Body of pancreas (tissue), 4 donors: ENCODE measurements at regions not wholly inside any gene's neighbourhood (a gene's known extent, or its start where the extent isn't known, plus 50 kb on each side); places are given as distances from the start of the nearest gene placed in this dataset.
"Not testable (repeated sequence)": the region's sequence is repeated elsewhere in the genome, so short reads cannot be mapped to it uniquely, and the experiment has no call there.

ENCODE experiments used
- ATAC-seq: fragments of 150-250 bp; one replicate; pipeline ENCODE4 v1.9.1; 2016
- DNase-seq, 4 donors: peaks; one replicate each; pipeline ENCODE4 v3.0.0-alpha.2; 2019
- H3K27ac ChIP-seq, 4 donors: fragments of 200-600 bp; sonication (generic); 1 replicate in 3 of 4; 2 replicates in 1 of 4; pipeline versions ENCODE4 v1.5.1 to v1.6.1; 2016 to 2019; ENCODE audit warnings: mild to moderate bottlenecking in 1 of 4, mixed read lengths in 1 of 4, moderate library complexity in 1 of 4
- H3K27me3 ChIP-seq, 2 donors: fragments of 200-600 bp; sonication (generic); one replicate each; pipeline ENCODE4 v1.6.0; 2016; ENCODE audit warnings: mild to moderate bottlenecking in 1 of 2
- H3K36me3 ChIP-seq, 2 donors: fragments of 200-600 bp; sonication (generic); replicated peaks in 1 of 2; 2 replicates each; pipeline ENCODE4 v1.5.1; 2016; ENCODE audit warnings: low read depth in 2 of 2; ENCODE audit not compliant: insufficient read depth in 1 of 2
- H3K4me1 ChIP-seq: fragments of 200-600 bp; sonication (generic); one replicate; pipeline ENCODE4 v1.6.0; 2016
- H3K4me3 ChIP-seq, 2 donors: fragments of 200-600 bp; sonication (generic); 1 replicate in 1 of 2; 2 replicates in 1 of 2; pipeline ENCODE4 v1.5.1; 2016 to 2019
- H3K9me3 ChIP-seq, 3 donors: fragments of 200-600 bp; sonication (generic); 1 replicate in 2 of 3; 2 replicates in 1 of 3; pipeline ENCODE4 v1.5.1; 2016
- POLR2A ChIP-seq, 3 donors: fragments of 450-650 bp; IDR thresholded peaks; one replicate each; pipeline ENCODE4 v1.6.1; 2016; ENCODE audit warnings: antibody characterized with exemption in 3 of 3, mild to moderate bottlenecking in 2 of 3
- WGBS, 2 donors: methylation state at CpG; one replicate each; pipeline ENCODE4 v1.1.5; 2017; 5-methylcytosine and 5-hydroxymethylcytosine counted together
- intact Hi-C: fragments of 100-400 bp; cut with DNase I; formaldehyde crosslinking; loops from one replicate; pipeline ENCODE4 v1.15.1; 2023
- TF ChIP-seq, protein P1 (sequence below), 7 experiments: fragments of 450-650 bp in 4 of 7; fragments of 200-600 bp in 3 of 7; sonication (generic) in 3 of 7; IDR thresholded peaks; one replicate each; pipeline ENCODE4 v1.5.1; 2016 to 2019; ENCODE audit warnings: antibody characterized with exemption in 7 of 7

DNA sequence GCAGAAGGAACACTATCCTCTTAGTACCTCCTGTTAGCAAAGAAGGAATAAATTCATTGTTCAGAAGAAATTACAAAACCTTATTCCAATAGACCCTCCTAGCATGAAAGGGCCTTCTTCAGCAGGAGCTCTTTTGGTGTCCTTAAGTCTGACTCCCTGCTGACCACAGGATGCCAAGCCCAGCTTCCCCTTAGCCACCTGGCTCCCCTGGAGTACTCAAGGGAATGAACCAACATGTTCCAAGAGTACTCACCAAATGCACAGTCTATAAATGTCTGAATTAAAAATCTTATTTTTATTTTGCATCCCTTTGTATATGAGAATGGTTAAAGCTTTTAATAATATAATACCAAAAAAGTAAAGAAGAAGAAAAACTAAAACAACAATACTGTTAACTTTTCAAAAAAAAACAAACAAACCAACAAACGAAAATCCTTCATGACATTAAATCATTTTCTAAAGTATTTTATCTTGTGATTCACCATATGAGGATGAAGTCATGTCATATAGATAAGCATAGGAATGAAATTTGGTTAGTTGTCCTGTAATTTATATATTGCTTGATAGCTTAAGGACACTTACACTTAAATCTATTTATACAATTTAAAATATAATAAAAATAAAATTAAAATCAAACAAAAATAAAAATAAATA is 1355.1 kb downstream of the HACE1 start:
- 14 to 24% methylated on average over 1 of the region's 1 CpG for WGBS, 2 donors
- TF ChIP-seq, protein P1, sequence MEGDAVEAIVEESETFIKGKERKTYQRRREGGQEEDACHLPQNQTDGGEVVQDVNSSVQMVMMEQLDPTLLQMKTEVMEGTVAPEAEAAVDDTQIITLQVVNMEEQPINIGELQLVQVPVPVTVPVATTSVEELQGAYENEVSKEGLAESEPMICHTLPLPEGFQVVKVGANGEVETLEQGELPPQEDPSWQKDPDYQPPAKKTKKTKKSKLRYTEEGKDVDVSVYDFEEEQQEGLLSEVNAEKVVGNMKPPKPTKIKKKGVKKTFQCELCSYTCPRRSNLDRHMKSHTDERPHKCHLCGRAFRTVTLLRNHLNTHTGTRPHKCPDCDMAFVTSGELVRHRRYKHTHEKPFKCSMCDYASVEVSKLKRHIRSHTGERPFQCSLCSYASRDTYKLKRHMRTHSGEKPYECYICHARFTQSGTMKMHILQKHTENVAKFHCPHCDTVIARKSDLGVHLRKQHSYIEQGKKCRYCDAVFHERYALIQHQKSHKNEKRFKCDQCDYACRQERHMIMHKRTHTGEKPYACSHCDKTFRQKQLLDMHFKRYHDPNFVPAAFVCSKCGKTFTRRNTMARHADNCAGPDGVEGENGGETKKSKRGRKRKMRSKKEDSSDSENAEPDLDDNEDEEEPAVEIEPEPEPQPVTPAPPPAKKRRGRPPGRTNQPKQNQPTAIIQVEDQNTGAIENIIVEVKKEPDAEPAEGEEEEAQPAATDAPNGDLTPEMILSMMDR (IDR thresholded peaks at IDR 0.05), result no peak
- no peak for TF ChIP-seq POLR2A (IDR thresholded peaks at IDR 0.05)
- DNase-seq, result no peak

GRCh38 chr6:103496588-103496987 is 1363.1 kb downstream of the HACE1 start:
- H3K4me3 ChIP-seq, ATAC-seq, H3K36me3 ChIP-seq, H3K27me3 ChIP-seq, H3K4me1 ChIP-seq, intact Hi-C loops, H3K27ac ChIP-seq, H3K9me3 ChIP-seq: not testable (repeated sequence)
- WGBS, 2 donors, result 88 to 93% methylated on average over 8 to 11 of the region's 11 CpGs
- DNase-seq, result peak in 1 of 4 donors; percentile 11

More for the DNA sequence above, 1355.1 kb downstream of the HACE1 start:
- Histone ChIP-seq H3K4me1 (no peaks in the 10 kb centered on the region), H3K9me3 (no peaks in the 10 kb centered on the region), H3K27ac (no peak overlapping the region), H3K36me3 (no peaks in the 10 kb centered on the region), H3K27me3 (no peaks in the 10 kb centered on the region), H3K4me3 (no peak overlapping the region)
- intact Hi-C loops, result no loop called here
- ATAC-seq, result no peak

GRCh38 chr6:103456652-103457051 is 1403.1 kb downstream of the HACE1 start:
- TF ChIP-seq, protein P1 (IDR thresholded peaks at IDR 0.05), result no peak
- TF ChIP-seq POLR2A (IDR thresholded peaks at IDR 0.05), result no peak
- WGBS, 2 donors, result 69 to 75% methylated on average over 3 of the region's 3 CpGs
- H3K9me3 ChIP-seq, result no peaks in the 10 kb centered on the region

DNA sequence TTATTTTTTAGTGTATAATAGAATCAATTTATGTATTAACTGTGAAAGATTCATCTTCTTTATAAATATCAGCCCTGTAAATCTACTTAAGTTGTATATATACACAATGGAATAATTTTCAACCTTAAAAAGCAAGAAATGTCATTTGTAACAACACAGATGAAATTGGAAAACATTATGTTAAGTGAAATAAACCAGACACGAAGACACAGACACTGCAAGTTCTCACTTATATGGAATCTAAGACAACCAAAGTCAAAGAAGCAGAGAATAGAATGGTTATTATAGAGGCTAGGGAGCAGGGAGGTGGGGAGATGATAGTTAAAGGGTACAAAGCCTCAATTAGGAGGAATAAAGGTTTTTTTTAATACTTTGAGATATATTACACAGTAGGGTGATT is 1404.4 kb downstream of the HACE1 start:
- Histone ChIP-seq H3K9me3 (no peaks in the 10 kb centered on the region), H3K36me3 (no peaks in the 10 kb centered on the region), H3K27me3 (no peaks in the 10 kb centered on the region), H3K27ac (no peak overlapping the region), H3K4me1 (no peaks in the 10 kb centered on the region), H3K4me3 (no peak overlapping the region)
- 53 to 68% methylated on average over 1 of the region's 1 CpG for WGBS, 2 donors
- TF ChIP-seq, protein P1 (IDR thresholded peaks at IDR 0.05), result no peak
- no peak for TF ChIP-seq POLR2A (IDR thresholded peaks at IDR 0.05)
- ATAC-seq (no peak), DNase-seq (no peak)
- intact Hi-C loops, result no loop called here

More at GRCh38 chr6:103456652-103457051, 1403.1 kb downstream of the HACE1 start:
- ATAC-seq (no peak), DNase-seq (no peak)
- intact Hi-C loops, result no loop called here
- Histone ChIP-seq H3K36me3 (no peaks in the 10 kb centered on the region), H3K4me3 (no peak overlapping the region), H3K4me1 (no peaks in the 10 kb centered on the region), H3K27me3 (no peaks in the 10 kb centered on the region), H3K27ac (no peak overlapping the region)

GRCh38 chr6:103409475-103409874 is 1450.2 kb downstream of the HACE1 start:
- no peak for TF ChIP-seq POLR2A (IDR thresholded peaks at IDR 0.05)
- TF ChIP-seq, protein P1 (IDR thresholded peaks at IDR 0.05), result no peak
- WGBS, 2 donors, result 71 to 82% methylated on average over 1 of the region's 1 CpG
- intact Hi-C loops, result no loop called here
- no peak for DNase-seq
- H3K4me1 ChIP-seq, result no peaks in the 10 kb centered on the region
- no peak for ATAC-seq
- no peak overlapping the region for H3K4me3 ChIP-seq
- H3K9me3 ChIP-seq, result no peaks in the 10 kb centered on the region
- H3K27me3 ChIP-seq, result no peaks in the 10 kb centered on the region
- H3K36me3 ChIP-seq, result no peaks in the 10 kb centered on the region
- H3K27ac ChIP-seq, result no peak overlapping the region
